ENCODE measurements at regions not wholly inside any gene's neighbourhood (a gene's known extent, or its start where the extent isn't known, plus 50 kb on each side); places are given as distances from the start of the nearest gene placed in this dataset.
"Not testable (repeated sequence)": the region's sequence is repeated elsewhere in the genome, so short reads cannot be mapped to it uniquely, and the experiment has no call there.

DNA sequence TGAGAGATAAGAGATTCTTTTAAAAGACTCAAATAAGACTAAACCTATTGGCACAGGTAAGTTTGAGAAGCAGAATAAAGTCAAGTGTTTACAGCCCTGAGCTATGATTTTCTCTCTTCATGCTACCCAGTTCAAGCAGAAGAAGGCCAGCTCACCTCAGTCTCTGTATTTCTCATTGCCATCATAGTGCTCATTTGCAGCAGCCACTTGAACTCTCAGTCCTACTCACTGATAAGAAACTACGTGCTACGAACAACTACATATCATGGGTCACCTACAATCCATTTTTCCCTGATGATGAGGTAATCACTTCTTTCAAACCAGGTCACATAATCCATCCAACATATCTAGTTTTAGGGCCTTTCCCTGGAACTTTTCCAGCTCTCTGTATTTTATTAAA, 617.5 kb downstream of the JRKL start:
- no peak overlapping the region for H3K4me3 ChIP-seq (ENCODE audit: low read depth, low read length)
- DNase-seq, result no peak
- TF ChIP-seq, protein P1, sequence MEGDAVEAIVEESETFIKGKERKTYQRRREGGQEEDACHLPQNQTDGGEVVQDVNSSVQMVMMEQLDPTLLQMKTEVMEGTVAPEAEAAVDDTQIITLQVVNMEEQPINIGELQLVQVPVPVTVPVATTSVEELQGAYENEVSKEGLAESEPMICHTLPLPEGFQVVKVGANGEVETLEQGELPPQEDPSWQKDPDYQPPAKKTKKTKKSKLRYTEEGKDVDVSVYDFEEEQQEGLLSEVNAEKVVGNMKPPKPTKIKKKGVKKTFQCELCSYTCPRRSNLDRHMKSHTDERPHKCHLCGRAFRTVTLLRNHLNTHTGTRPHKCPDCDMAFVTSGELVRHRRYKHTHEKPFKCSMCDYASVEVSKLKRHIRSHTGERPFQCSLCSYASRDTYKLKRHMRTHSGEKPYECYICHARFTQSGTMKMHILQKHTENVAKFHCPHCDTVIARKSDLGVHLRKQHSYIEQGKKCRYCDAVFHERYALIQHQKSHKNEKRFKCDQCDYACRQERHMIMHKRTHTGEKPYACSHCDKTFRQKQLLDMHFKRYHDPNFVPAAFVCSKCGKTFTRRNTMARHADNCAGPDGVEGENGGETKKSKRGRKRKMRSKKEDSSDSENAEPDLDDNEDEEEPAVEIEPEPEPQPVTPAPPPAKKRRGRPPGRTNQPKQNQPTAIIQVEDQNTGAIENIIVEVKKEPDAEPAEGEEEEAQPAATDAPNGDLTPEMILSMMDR (IDR thresholded peaks at IDR 0.05; ENCODE audit: low read depth, low read length), result no peak
- H3K4me1 ChIP-seq, result no peaks in the 10 kb centered on the region
- H3K27me3 ChIP-seq, result no peaks in the 10 kb centered on the region
- H3K9me3 ChIP-seq, result no peaks in the 10 kb centered on the region
- no peaks in the 10 kb centered on the region for H3K36me3 ChIP-seq

DNA sequence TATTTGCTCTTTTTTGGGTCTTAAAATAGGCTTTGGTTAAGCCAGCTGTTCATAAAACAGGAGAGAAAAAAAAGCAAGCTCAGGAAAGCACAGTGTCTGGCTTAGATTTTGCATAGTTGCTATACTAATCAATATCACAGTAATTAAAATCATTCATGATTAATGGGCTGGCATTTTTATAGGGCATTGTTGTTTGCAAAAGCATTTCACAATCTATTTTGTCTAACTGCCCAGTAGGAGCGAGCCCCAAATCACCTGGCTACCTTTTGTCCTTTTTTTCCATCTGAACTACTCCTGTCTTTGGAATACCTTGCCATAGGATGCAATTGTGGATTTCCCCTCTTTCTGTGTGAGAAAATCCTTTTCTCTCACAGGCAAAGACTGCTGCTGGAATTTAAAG, 619.8 kb downstream of the JRKL start:
- TF ChIP-seq, protein P1 (IDR thresholded peaks at IDR 0.05; ENCODE audit: low read depth, low read length), result no peak
- Histone ChIP-seq H3K4me1 (no peaks in the 10 kb centered on the region), H3K4me3 (ENCODE audit: low read depth, low read length) (no peak overlapping the region), H3K27me3 (no peaks in the 10 kb centered on the region), H3K9me3 (no peaks in the 10 kb centered on the region), H3K36me3 (no peaks in the 10 kb centered on the region)
- no peak for DNase-seq

DNA sequence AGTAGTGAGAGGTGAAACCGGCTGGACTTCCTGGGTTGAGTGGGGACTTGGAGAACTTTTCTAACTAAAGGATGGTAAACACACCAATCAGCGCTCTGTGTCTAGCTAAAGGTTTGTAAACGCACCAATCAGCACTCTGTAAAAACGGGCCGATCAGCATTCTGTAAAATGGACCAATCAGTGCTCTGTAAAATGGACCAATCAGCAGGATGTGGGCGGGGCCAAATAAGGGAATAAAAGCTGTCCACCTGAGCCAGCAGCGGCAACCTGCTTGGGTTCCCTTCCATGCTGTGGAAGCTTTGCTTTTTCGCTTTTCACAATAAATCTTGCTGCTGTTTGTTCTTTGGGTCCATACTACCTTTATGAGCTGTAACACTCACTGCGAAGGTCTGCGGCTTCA, 621.2 kb downstream of the JRKL start:
- H3K9me3 ChIP-seq; H3K4me3 ChIP-seq (ENCODE audit: low read depth, low read length); H3K4me1 ChIP-seq; DNase-seq; H3K36me3 ChIP-seq; H3K27me3 ChIP-seq: not testable (repeated sequence)

DNA sequence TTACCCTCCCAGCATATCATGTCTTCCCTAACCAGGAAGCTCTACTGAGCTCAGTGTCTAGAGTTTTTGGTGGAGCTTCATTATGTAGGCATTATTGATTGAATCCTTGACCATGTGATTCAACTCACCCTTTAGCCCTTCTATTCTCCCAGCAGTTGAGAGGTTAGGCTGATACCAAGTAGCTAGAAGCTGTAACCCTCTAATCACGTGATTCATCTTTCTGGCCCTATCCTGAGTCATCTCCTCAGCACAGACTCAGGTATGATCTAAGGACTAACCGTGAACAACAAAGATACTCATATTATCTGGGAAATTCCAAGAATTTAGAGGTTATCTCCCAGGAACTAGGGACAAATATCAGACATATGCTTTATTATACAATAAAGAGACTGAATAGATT, 625.5 kb downstream of the JRKL start:
- Histone ChIP-seq H3K9me3 (no peaks in the 10 kb centered on the region), H3K4me1 (no peaks in the 10 kb centered on the region), H3K36me3 (no peaks in the 10 kb centered on the region), H3K27me3 (no peaks in the 10 kb centered on the region), H3K4me3 (ENCODE audit: low read depth, low read length) (no peak overlapping the region)
- TF ChIP-seq, protein P1 (IDR thresholded peaks at IDR 0.05; ENCODE audit: low read depth, low read length), result no peak
- no peak for DNase-seq

DNA sequence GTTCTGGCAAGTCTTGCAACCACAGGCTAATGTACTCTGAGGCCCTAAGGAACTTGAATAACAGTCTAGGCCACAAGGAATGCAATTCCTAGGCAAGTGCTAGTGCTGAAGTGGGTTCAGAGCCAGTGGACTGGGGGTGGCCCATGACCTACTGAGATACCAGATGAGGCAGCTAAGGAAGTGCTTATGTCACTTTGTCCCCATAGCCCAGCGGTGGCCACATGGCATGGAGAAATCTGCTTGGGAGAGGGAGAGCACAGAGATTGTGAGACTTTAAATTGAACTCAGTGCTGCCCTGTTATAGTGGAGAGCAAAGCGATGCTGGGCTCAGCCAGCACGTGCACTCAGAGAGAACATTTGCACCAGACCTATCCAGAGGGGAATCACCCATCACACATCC, 629.5 kb downstream of the JRKL start:
- no peak overlapping the region for H3K4me3 ChIP-seq (ENCODE audit: low read depth, low read length)
- DNase-seq, result no peak
- no peaks in the 10 kb centered on the region for H3K27me3 ChIP-seq
- no peaks in the 10 kb centered on the region for H3K36me3 ChIP-seq
- H3K9me3 ChIP-seq, result no peaks in the 10 kb centered on the region
- TF ChIP-seq, protein P1 (IDR thresholded peaks at IDR 0.05; ENCODE audit: low read depth, low read length), result no peak
- no peaks in the 10 kb centered on the region for H3K4me1 ChIP-seq

DNA sequence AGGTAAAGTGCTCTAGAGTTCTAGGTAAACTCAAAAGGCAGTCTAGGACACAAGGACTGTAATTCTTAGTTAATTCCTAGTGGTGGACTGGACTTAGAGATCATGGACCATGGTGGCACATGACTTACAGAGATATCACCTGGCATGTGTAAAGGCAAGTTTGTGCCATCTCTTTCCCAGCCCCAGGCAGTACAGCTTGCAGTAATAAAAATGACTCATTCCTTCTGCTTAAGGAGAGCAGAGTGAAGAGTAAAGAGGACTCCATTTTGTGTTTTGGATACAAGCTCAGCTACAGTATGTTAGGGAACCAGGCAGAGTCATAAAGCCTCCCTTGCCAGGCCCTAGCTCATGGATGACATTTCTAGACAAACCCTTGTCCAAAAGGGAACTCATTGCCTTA, 629.9 kb downstream of the JRKL start:
- H3K36me3 ChIP-seq, result no peaks in the 10 kb centered on the region
- TF ChIP-seq, protein P1 (IDR thresholded peaks at IDR 0.05; ENCODE audit: low read depth, low read length), result no peak
- DNase-seq, result no peak
- no peaks in the 10 kb centered on the region for H3K9me3 ChIP-seq
- H3K4me1 ChIP-seq, result no peaks in the 10 kb centered on the region
- no peaks in the 10 kb centered on the region for H3K27me3 ChIP-seq
- no peak overlapping the region for H3K4me3 ChIP-seq (ENCODE audit: low read depth, low read length)

DNA sequence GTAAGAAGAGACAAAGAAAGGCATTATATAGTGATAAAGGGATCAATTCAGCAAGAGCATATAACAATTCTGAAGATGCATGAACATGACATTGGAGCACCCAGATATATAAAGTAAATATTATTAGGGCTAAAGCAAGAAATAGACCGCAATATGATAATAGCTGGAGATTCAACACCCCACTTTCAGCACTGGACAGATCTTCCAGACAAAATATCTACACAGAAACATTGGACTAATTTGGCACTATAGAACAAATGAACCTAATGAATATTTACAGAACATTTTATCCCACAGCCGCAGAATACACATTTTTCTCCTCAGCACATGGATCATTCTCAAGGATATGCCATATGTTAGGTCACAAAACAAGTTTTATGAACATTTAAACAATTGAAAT, 633.1 kb downstream of the JRKL start:
- Histone ChIP-seq H3K36me3 (no peaks in the 10 kb centered on the region), H3K4me3 (ENCODE audit: low read depth, low read length) (no peak overlapping the region), H3K27me3 (no peaks in the 10 kb centered on the region), H3K9me3 (no peaks in the 10 kb centered on the region), H3K4me1 (no peaks in the 10 kb centered on the region)
- no peak for DNase-seq
- TF ChIP-seq, protein P1 (IDR thresholded peaks at IDR 0.05; ENCODE audit: low read depth, low read length), result no peak

All from BE2C (cell line).